Lower leg skin (tissue), 3 donors: ENCODE measurements at regions not wholly inside any gene's neighbourhood (a gene's known extent, or its start where the extent isn't known, plus 50 kb on each side); places are given as distances from the start of the nearest gene placed in this dataset.

Source experiments
- POLR2A ChIP-seq, 2 donors: fragments of 450-650 bp; IDR thresholded peaks; one replicate each; pipeline ENCODE4 v1.6.1; 2016 to 2017; ENCODE audit warnings: antibody characterized with exemption in 2 of 2, mild to moderate bottlenecking in 1 of 2, moderate library complexity in 1 of 2
- TF ChIP-seq, protein P1 (sequence below), 3 donors: fragments of 450-650 bp; IDR thresholded peaks; one replicate each; pipeline ENCODE4 v1.5.1; 2016; ENCODE audit warnings: antibody characterized with exemption in 3 of 3, mild to moderate bottlenecking in 3 of 3, moderate library complexity in 2 of 3

DNA sequence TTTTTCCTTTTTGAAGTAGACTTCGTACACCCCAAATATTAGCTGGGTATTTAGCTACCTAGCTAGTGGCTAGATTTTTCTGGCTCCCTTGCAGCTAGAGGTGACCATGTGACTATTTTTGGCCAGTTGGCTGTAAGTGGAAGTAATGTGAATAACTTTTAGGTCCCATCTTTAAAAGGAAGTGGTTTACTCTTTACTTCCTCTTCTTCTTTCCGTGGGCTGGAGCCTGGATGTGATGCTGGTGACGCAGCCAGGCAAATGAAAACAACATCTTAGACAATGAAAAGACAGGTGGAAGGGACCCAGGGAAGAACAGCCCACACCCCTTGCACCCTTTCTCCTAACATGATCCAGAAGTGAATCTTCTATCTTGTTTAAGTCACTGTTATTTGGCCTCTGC is 245.5 kb downstream of the ATP23 start:
- TF ChIP-seq, protein P1, sequence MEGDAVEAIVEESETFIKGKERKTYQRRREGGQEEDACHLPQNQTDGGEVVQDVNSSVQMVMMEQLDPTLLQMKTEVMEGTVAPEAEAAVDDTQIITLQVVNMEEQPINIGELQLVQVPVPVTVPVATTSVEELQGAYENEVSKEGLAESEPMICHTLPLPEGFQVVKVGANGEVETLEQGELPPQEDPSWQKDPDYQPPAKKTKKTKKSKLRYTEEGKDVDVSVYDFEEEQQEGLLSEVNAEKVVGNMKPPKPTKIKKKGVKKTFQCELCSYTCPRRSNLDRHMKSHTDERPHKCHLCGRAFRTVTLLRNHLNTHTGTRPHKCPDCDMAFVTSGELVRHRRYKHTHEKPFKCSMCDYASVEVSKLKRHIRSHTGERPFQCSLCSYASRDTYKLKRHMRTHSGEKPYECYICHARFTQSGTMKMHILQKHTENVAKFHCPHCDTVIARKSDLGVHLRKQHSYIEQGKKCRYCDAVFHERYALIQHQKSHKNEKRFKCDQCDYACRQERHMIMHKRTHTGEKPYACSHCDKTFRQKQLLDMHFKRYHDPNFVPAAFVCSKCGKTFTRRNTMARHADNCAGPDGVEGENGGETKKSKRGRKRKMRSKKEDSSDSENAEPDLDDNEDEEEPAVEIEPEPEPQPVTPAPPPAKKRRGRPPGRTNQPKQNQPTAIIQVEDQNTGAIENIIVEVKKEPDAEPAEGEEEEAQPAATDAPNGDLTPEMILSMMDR (IDR thresholded peaks at IDR 0.05) = no peak
- TF ChIP-seq POLR2A (IDR thresholded peaks at IDR 0.05) = no peak
